ENCODE measurements at regions not wholly inside any gene's neighbourhood (a gene's known extent, or its start where the extent isn't known, plus 50 kb on each side); places are given as distances from the start of the nearest gene placed in this dataset.

GRCh38 chr20:63130658-63131577 is 85.0 kb downstream of the YTHDF1 start:
- peak in 1 of 2 donors; percentile 43 for DNase-seq (ENCODE audit: low spot score in 2 of 2)
- intact Hi-C loops (cut with DNase I; ENCODE audit: low total_unique reads): no loop called here
- H3K4me1 ChIP-seq: no peaks in the 10 kb centered on the region
- H3K9me3 ChIP-seq: no peaks in the 10 kb centered on the region
- no peaks in the 10 kb centered on the region for H3K36me3 ChIP-seq
- H3K4me3 ChIP-seq: no peak overlapping the region
- H3K27ac ChIP-seq: no peak overlapping the region
- H3K27me3 ChIP-seq: peaks cover 0 to 78% of the 10 kb centered on the region in 2 donors
- TF ChIP-seq, protein P1, sequence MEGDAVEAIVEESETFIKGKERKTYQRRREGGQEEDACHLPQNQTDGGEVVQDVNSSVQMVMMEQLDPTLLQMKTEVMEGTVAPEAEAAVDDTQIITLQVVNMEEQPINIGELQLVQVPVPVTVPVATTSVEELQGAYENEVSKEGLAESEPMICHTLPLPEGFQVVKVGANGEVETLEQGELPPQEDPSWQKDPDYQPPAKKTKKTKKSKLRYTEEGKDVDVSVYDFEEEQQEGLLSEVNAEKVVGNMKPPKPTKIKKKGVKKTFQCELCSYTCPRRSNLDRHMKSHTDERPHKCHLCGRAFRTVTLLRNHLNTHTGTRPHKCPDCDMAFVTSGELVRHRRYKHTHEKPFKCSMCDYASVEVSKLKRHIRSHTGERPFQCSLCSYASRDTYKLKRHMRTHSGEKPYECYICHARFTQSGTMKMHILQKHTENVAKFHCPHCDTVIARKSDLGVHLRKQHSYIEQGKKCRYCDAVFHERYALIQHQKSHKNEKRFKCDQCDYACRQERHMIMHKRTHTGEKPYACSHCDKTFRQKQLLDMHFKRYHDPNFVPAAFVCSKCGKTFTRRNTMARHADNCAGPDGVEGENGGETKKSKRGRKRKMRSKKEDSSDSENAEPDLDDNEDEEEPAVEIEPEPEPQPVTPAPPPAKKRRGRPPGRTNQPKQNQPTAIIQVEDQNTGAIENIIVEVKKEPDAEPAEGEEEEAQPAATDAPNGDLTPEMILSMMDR (IDR thresholded peaks at IDR 0.05): no peak
- TF ChIP-seq POLR2A (IDR thresholded peaks at IDR 0.05) (no peak), POLR2AphosphoS5 (IDR thresholded peaks at IDR 0.05) (no peak)

GRCh38 chr20:63129991-63130657 is 85.8 kb downstream of the YTHDF1 start:
- Histone ChIP-seq H3K4me3 (no peak overlapping the region), H3K36me3 (no peaks in the 10 kb centered on the region), H3K9me3 (no peaks in the 10 kb centered on the region), H3K4me1 (no peaks in the 10 kb centered on the region), H3K27ac (no peak overlapping the region), H3K27me3 (peaks cover 0 to 86% of the 10 kb centered on the region in 2 donors)
- no peak for TF ChIP-seq POLR2A (IDR thresholded peaks at IDR 0.05)
- TF ChIP-seq, protein P1 (IDR thresholded peaks at IDR 0.05): no peak
- peak in 1 of 2 donors; percentile 46 for DNase-seq (ENCODE audit: low spot score in 2 of 2)
- intact Hi-C loops (cut with DNase I; ENCODE audit: low total_unique reads): no loop called here

- H3K27ac ChIP-seq: no peak overlapping the region
- peaks cover 0 to 93% of the 10 kb centered on the region in 2 donors for H3K27me3 ChIP-seq
- no peak for TF ChIP-seq POLR2A (IDR thresholded peaks at IDR 0.05)
- TF ChIP-seq POLR2AphosphoS5 (IDR thresholded peaks at IDR 0.05): no peak
- TF ChIP-seq, protein P1 (IDR thresholded peaks at IDR 0.05): no peak
- no peak overlapping the region for H3K4me3 ChIP-seq
- no peaks in the 10 kb centered on the region for H3K4me1 ChIP-seq
- no peaks in the 10 kb centered on the region for H3K9me3 ChIP-seq
- intact Hi-C loops (cut with DNase I; ENCODE audit: low total_unique reads): no loop called here
- H3K36me3 ChIP-seq: no peaks in the 10 kb centered on the region
- DNase-seq (ENCODE audit: low spot score in 2 of 2): peak in 1 of 2 donors; percentile 12
These were observed 86.5 kb downstream of the YTHDF1 start for GRCh38 chr20:63129376-63129965.

DNA sequence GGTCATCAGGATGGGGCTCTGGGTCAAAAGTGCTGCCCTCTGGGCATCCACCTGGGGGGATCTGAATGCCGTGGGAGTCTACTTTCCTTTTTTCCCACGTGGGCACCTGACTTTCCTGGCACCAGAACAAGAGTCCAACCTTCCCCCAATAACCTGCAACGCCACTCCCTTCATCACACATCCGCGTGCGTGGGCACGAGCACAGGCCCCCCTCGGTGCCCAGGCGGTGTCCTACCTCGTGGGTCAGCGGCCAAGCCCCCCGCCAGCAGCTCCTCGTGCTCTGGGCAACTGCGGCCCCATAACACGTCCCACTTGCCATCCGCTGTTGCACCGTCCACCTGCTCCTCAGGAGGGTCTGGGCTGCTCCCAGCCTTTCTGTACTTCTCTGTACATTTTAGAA is 87.0 kb downstream of the YTHDF1 start:
- no peaks in the 10 kb centered on the region for H3K36me3 ChIP-seq
- H3K9me3 ChIP-seq: no peaks in the 10 kb centered on the region
- TF ChIP-seq POLR2AphosphoS5 (IDR thresholded peaks at IDR 0.05) (no peak), POLR2A (IDR thresholded peaks at IDR 0.05) (no peak)
- TF ChIP-seq, protein P1 (IDR thresholded peaks at IDR 0.05): no peak
- DNase-seq (ENCODE audit: low spot score in 2 of 2): peak in 1 of 2 donors; percentile 34
- no peak overlapping the region for H3K4me3 ChIP-seq
- H3K4me1 ChIP-seq: no peaks in the 10 kb centered on the region
- intact Hi-C loops (cut with DNase I; ENCODE audit: low total_unique reads): no loop called here
- H3K27ac ChIP-seq: no peak overlapping the region
- peaks cover 0 to 97% of the 10 kb centered on the region in 2 donors for H3K27me3 ChIP-seq
